ENCODE measurements at regions not wholly inside any gene's neighbourhood (a gene's known extent, or its start where the extent isn't known, plus 50 kb on each side); places are given as distances from the start of the nearest gene placed in this dataset.
"Not testable (repeated sequence)": the region's sequence is repeated elsewhere in the genome, so short reads cannot be mapped to it uniquely, and the experiment has no call there.

DNA sequence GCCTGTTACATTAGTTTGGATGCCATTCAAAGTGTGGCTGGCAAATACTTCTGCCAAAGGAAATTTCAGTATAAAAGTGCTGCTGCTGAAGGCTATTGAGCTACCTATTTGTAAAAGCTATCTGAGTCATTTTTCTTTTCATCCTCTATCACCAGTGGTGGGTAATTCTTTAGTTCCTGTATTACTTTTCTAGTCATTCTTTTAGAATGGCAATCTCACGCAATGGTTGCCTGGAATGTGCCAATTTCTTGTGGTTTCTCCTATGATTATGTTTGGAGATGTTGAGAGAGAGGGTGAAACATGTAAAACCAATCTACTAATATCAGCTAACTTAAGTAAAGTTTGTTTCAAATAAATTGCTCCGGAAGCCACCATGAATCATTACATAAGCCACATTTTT lies 685.0 kb downstream of the RAPGEF2 start:
- H3K4me1 ChIP-seq (ENCODE audit: control insufficient read depth, low read depth, low read length) = no peaks in the 10 kb centered on the region

DNA sequence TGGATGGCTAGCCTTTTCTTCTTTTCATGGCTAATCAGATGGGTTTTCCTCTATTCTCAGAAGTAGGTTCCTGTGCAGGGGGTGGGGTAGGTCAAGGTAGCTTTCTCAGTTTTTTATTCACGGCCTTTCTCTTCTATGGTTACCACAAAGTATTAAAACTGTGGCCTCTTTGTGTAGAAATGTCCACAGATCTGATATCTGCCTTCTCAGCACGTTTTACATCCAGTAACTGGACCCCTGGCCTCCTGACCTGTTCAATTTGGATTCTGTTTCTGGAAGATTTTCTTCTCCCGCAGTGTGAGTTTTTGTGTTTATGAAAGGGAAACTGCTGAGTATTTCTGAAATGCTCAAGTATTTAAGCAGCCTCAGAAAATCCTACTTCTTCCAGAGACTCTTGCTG lies 688.5 kb downstream of the RAPGEF2 start:
- no peaks in the 10 kb centered on the region for H3K27me3 ChIP-seq (ENCODE audit: control insufficient read depth, insufficient read depth, low read length)
- no peaks in the 10 kb centered on the region for H3K9me3 ChIP-seq (ENCODE audit: control insufficient read depth, low read depth, low read length)
- no peaks in the 10 kb centered on the region for H3K36me3 ChIP-seq (ENCODE audit: control insufficient read depth, low read depth, low read length)
- H3K9ac ChIP-seq (ENCODE audit: low read length) = no peak overlapping the region
- H3K4me3 ChIP-seq (ENCODE audit: low read length) = no peak overlapping the region
- no peaks in the 10 kb centered on the region for H3K4me1 ChIP-seq (ENCODE audit: control insufficient read depth, low read depth, low read length)
- no peak overlapping the region for H3K27ac ChIP-seq (ENCODE audit: low read length)

More for the DNA sequence above, 685.0 kb downstream of the RAPGEF2 start:
- H3K36me3 ChIP-seq (ENCODE audit: control insufficient read depth, low read depth, low read length) = no peaks in the 10 kb centered on the region
- H3K4me3 ChIP-seq (ENCODE audit: low read length) = no peak overlapping the region
- H3K9me3 ChIP-seq (ENCODE audit: control insufficient read depth, low read depth, low read length) = no peaks in the 10 kb centered on the region
- H3K27ac ChIP-seq (ENCODE audit: low read length) = no peak overlapping the region
- H3K9ac ChIP-seq (ENCODE audit: low read length) = no peak overlapping the region
- H3K27me3 ChIP-seq (ENCODE audit: control insufficient read depth, insufficient read depth, low read length) = no peaks in the 10 kb centered on the region

- not testable (repeated sequence) for H3K9me3 ChIP-seq (ENCODE audit: control insufficient read depth, low read depth, low read length); H3K27me3 ChIP-seq (ENCODE audit: control insufficient read depth, insufficient read depth, low read length); H3K4me3 ChIP-seq (ENCODE audit: low read length)
Observed at GRCh38 chr4:159804592-159804991, 701.7 kb downstream of the RAPGEF2 start.

GRCh38 chr4:159823743-159824142 lies 720.9 kb downstream of the RAPGEF2 start:
- no peaks in the 10 kb centered on the region for H3K9me3 ChIP-seq (ENCODE audit: control insufficient read depth, low read depth, low read length)
- no peaks in the 10 kb centered on the region for H3K4me1 ChIP-seq (ENCODE audit: control insufficient read depth, low read depth, low read length)
- H3K27ac ChIP-seq (ENCODE audit: low read length) = no peak overlapping the region
- no peak overlapping the region for H3K4me3 ChIP-seq (ENCODE audit: low read length)
- no peak overlapping the region for H3K9ac ChIP-seq (ENCODE audit: low read length)
- no peaks in the 10 kb centered on the region for H3K36me3 ChIP-seq (ENCODE audit: control insufficient read depth, low read depth, low read length)
- no peaks in the 10 kb centered on the region for H3K27me3 ChIP-seq (ENCODE audit: control insufficient read depth, insufficient read depth, low read length)

More at GRCh38 chr4:159804592-159804991, 701.7 kb downstream of the RAPGEF2 start:
- not testable (repeated sequence) for H3K36me3 ChIP-seq (ENCODE audit: control insufficient read depth, low read depth, low read length); H3K4me1 ChIP-seq (ENCODE audit: control insufficient read depth, low read depth, low read length); H3K9ac ChIP-seq (ENCODE audit: low read length); H3K27ac ChIP-seq (ENCODE audit: low read length)

DNA sequence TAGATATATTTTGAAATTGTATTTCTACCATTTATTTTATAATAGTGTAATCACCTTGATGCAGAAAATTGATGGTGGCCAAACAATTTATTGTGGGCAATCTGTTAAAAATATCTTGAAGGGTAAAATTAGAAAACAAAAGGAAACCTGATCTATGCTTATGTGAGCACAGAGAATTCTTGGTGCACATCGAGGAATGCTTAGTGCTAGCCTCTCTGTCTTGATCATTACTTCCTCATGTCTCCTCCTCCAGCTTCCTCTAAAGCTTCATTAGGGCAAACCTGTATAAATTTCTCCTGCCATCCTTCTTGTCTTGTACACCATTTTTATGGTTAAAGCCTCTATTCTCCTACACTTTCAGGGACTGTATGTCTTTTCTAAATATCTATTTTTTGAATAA lies 725.8 kb downstream of the RAPGEF2 start:
- no peak overlapping the region for H3K27ac ChIP-seq (ENCODE audit: low read length)
- H3K9me3 ChIP-seq (ENCODE audit: control insufficient read depth, low read depth, low read length) = no peaks in the 10 kb centered on the region
- H3K4me1 ChIP-seq (ENCODE audit: control insufficient read depth, low read depth, low read length) = no peaks in the 10 kb centered on the region
- H3K4me3 ChIP-seq (ENCODE audit: low read length) = no peak overlapping the region
- no peaks in the 10 kb centered on the region for H3K36me3 ChIP-seq (ENCODE audit: control insufficient read depth, low read depth, low read length)
- H3K9ac ChIP-seq (ENCODE audit: low read length) = no peak overlapping the region
- no peaks in the 10 kb centered on the region for H3K27me3 ChIP-seq (ENCODE audit: control insufficient read depth, insufficient read depth, low read length)

DNA sequence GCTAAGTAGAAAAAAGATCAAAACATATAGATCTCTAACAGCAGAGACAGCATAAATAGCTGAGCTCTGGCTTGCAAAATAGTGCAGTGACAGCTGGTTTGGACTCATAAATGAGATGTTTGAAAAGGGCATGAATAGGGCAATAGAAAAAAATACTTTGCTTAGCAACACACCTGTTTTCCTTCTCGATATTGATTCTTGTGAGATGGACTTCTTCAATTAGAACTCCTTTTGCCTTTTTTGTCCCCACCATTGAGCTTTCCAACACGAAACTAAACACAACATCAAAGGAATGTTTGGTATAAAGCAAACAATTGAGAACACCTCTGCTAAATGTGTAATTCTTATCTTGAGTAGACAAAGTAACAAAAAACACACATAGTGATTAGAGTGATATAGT lies 726.3 kb downstream of the RAPGEF2 start:
- Histone ChIP-seq H3K27ac (ENCODE audit: low read length) (no peak overlapping the region), H3K9me3 (ENCODE audit: control insufficient read depth, low read depth, low read length) (no peaks in the 10 kb centered on the region), H3K4me3 (ENCODE audit: low read length) (no peak overlapping the region), H3K27me3 (ENCODE audit: control insufficient read depth, insufficient read depth, low read length) (no peaks in the 10 kb centered on the region), H3K4me1 (ENCODE audit: control insufficient read depth, low read depth, low read length) (no peaks in the 10 kb centered on the region), H3K36me3 (ENCODE audit: control insufficient read depth, low read depth, low read length) (no peaks in the 10 kb centered on the region), H3K9ac (ENCODE audit: low read length) (no peak overlapping the region)

DNA sequence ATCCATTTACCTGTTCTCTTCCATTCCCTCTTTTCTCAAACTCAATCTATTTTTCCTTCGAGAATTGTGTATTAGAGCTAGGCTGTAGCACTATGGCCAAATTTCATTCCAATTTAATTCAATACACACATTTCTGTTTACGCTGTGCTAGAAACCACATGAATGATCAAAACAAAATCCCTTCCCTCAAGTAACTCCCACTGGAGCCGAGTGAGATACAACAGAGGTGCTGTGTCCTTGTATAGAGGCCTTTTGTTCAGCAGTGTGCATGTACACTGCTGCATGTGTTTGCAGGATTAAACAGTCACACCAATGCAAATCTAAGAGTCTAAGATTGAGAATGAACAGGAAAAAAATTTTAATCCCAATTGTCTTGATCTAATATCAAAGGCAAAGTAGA lies 734.2 kb downstream of the RAPGEF2 start:
- no peaks in the 10 kb centered on the region for H3K27me3 ChIP-seq (ENCODE audit: control insufficient read depth, insufficient read depth, low read length)
- no peak overlapping the region for H3K9ac ChIP-seq (ENCODE audit: low read length)
- H3K36me3 ChIP-seq (ENCODE audit: control insufficient read depth, low read depth, low read length) = no peaks in the 10 kb centered on the region
- no peaks in the 10 kb centered on the region for H3K4me1 ChIP-seq (ENCODE audit: control insufficient read depth, low read depth, low read length)
- H3K4me3 ChIP-seq (ENCODE audit: low read length) = no peak overlapping the region
- H3K9me3 ChIP-seq (ENCODE audit: control insufficient read depth, low read depth, low read length) = no peaks in the 10 kb centered on the region
- no peak overlapping the region for H3K27ac ChIP-seq (ENCODE audit: low read length)

DNA sequence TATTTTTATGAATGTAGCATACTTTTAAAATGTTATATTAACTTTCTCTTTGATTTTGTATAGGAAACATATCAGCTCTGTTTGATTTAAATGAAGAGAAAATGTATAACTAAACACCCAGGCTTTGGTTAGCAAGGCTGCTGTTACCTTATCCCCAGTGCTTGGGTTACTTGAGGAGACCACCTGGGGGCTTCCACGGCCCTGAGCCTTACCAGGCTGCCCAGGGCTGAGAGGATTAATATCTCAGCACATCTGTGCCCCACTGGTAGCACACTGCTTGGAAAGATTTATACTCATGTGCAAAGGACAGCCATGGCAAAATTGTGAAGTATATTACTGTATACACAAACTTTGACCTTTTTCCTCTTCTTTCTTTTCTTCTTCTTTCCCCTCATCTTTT lies 752.9 kb downstream of the RAPGEF2 start:
- Histone ChIP-seq H3K27ac (ENCODE audit: low read length) (no peak overlapping the region), H3K27me3 (ENCODE audit: control insufficient read depth, insufficient read depth, low read length) (no peaks in the 10 kb centered on the region)

DNA sequence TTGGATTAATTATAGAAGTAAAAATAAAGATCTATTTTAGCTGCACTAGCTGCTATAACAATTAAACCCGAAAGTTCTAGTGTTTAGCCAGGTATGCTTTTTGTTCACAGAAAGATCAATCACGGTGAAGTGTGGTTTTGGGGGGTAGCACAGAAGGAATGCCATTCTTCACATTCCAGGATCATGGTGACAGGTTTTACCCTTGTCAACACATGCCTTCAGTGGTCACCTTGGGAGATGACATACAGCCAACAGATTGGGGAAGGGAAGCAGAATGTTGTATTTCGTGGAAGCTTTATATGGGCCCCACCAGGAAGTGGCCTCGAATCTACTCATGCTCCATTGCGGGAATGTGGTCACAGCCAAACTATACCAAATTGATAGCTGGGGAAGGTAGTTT lies 753.6 kb downstream of the RAPGEF2 start:
- H3K36me3 ChIP-seq (ENCODE audit: control insufficient read depth, low read depth, low read length) = no peaks in the 10 kb centered on the region
- H3K27me3 ChIP-seq (ENCODE audit: control insufficient read depth, insufficient read depth, low read length) = no peaks in the 10 kb centered on the region
- H3K27ac ChIP-seq (ENCODE audit: low read length) = no peak overlapping the region

More for the DNA sequence above, 752.9 kb downstream of the RAPGEF2 start:
- Histone ChIP-seq H3K9me3 (ENCODE audit: control insufficient read depth, low read depth, low read length) (no peaks in the 10 kb centered on the region), H3K4me3 (ENCODE audit: low read length) (no peak overlapping the region), H3K9ac (ENCODE audit: low read length) (no peak overlapping the region), H3K4me1 (ENCODE audit: control insufficient read depth, low read depth, low read length) (no peaks in the 10 kb centered on the region), H3K36me3 (ENCODE audit: control insufficient read depth, low read depth, low read length) (no peaks in the 10 kb centered on the region)

DNA sequence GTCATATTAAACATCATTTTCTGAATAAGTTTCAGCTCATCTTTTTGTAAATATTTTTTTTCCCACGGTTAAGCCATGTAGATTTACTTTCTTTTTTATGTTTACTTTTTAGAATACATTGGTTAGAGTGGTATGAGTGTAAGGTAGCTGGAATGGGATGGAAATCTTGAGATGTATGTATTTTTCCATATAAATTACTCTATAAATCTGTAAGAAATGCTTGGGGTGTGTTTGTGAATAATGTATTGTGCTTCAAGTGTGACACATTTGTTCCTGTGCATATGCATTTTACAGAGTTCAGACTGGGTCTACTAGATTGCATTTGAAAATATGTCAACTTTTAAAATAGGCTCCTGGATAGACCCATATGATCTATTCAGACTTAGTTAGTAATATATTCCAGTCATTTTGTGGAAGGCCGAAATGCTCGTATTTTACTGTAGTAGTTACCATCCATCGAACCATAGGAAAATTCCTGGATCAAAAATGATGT lies 756.8 kb downstream of the RAPGEF2 start:
- no peak overlapping the region for H3K9ac ChIP-seq (ENCODE audit: low read length)
- no peaks in the 10 kb centered on the region for H3K4me1 ChIP-seq (ENCODE audit: control insufficient read depth, low read depth, low read length)
- no peak overlapping the region for H3K4me3 ChIP-seq (ENCODE audit: low read length)
- H3K36me3 ChIP-seq (ENCODE audit: control insufficient read depth, low read depth, low read length) = no peaks in the 10 kb centered on the region
- no peaks in the 10 kb centered on the region for H3K27me3 ChIP-seq (ENCODE audit: control insufficient read depth, insufficient read depth, low read length)
- no peak overlapping the region for H3K27ac ChIP-seq (ENCODE audit: low read length)
- no peaks in the 10 kb centered on the region for H3K9me3 ChIP-seq (ENCODE audit: control insufficient read depth, low read depth, low read length)

More for the DNA sequence above, 753.6 kb downstream of the RAPGEF2 start:
- Histone ChIP-seq H3K9ac (ENCODE audit: low read length) (no peak overlapping the region), H3K4me3 (ENCODE audit: low read length) (no peak overlapping the region), H3K9me3 (ENCODE audit: control insufficient read depth, low read depth, low read length) (no peaks in the 10 kb centered on the region), H3K4me1 (ENCODE audit: control insufficient read depth, low read depth, low read length) (no peaks in the 10 kb centered on the region)

- Histone ChIP-seq H3K4me3 (ENCODE audit: low read length) (no peak overlapping the region), H3K36me3 (ENCODE audit: control insufficient read depth, low read depth, low read length) (no peaks in the 10 kb centered on the region), H3K9me3 (ENCODE audit: control insufficient read depth, low read depth, low read length) (no peaks in the 10 kb centered on the region), H3K27ac (ENCODE audit: low read length) (no peak overlapping the region), H3K9ac (ENCODE audit: low read length) (no peak overlapping the region), H3K4me1 (ENCODE audit: control insufficient read depth, low read depth, low read length) (no peaks in the 10 kb centered on the region), H3K27me3 (ENCODE audit: control insufficient read depth, insufficient read depth, low read length) (no peaks in the 10 kb centered on the region)
Observed at GRCh38 chr4:159860945-159861344, 758.1 kb downstream of the RAPGEF2 start.

DNA sequence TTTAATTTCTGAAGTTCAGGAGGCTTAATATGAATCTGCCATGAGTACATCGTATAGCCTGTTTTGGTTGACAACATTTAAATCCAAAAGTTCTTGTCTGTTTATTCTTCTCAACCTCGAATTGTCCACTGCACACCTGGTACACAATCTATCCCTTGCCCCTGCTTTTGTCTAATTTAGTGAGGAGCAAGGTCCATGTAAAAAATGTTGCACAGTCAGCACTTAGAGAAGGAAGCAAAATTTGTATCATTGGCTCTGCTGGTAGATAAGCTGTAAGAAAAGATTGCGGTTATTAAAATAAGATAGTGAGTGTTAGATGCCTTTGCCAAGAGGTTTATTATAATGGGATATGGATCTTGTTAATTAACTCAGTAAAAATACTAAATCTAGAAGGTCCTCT lies 761.5 kb downstream of the RAPGEF2 start:
- Histone ChIP-seq H3K27ac (ENCODE audit: low read length) (no peak overlapping the region), H3K9me3 (ENCODE audit: control insufficient read depth, low read depth, low read length) (no peaks in the 10 kb centered on the region), H3K9ac (ENCODE audit: low read length) (no peak overlapping the region), H3K4me1 (ENCODE audit: control insufficient read depth, low read depth, low read length) (no peaks in the 10 kb centered on the region), H3K27me3 (ENCODE audit: control insufficient read depth, insufficient read depth, low read length) (no peaks in the 10 kb centered on the region), H3K36me3 (ENCODE audit: control insufficient read depth, low read depth, low read length) (no peaks in the 10 kb centered on the region), H3K4me3 (ENCODE audit: low read length) (no peak overlapping the region)

Measured in iPS-18a (cell line).